Adrenal gland (tissue), 5 donors: ENCODE measurements at regions not wholly inside any gene's neighbourhood (a gene's known extent, or its start where the extent isn't known, plus 50 kb on each side); places are given as distances from the start of the nearest gene placed in this dataset.

ENCODE experiments used
- POLR2A ChIP-seq, 2 donors: fragments of 450-650 bp; IDR thresholded peaks; one replicate each; pipeline ENCODE4 v1.6.1; 2017; ENCODE audit warnings: antibody characterized with exemption in 2 of 2, mild to moderate bottlenecking in 2 of 2, moderate library complexity in 1 of 2
- TF ChIP-seq, protein P1 (sequence below), 6 experiments: fragments of 450-650 bp in 4 of 6; fragments of 200-600 bp in 2 of 6; sonication (generic) in 1 of 6; IDR thresholded peaks; 1 replicate in 5 of 6; 2 replicates in 1 of 6; pipeline versions ENCODE4 v1.5.1 to v1.8.0; 2016 to 2021; ENCODE audit warnings: antibody characterized with exemption in 6 of 6, mild to moderate bottlenecking in 2 of 6, moderate library complexity in 1 of 6
- donor health status: DM: no; HTN: no; CAD: no.

DNA sequence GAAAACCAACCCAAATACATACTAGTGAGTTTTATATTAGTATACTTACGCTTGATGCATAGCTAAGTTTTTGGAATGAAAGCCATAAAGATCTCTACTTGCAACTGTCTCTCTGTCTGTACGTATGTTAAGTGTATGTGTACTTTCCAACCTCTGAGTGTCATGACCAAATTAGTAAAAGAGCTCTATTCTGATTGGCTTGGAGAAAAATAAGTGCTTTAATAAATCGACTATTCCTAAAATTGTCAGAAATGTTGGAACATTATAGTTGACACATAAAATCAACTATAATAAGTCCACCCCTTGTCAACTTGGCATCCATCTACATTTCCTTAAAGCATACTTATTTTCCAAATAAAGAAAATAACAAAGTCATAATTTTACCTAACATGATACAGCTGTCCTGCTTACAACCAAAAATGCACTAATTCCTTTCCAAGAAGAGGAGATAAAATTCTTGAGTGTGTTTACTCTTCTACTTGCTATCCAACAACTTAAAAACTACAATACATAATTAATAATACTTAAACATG lies 507.4 kb upstream of the ATP2B1 start:
- TF ChIP-seq POLR2A (IDR thresholded peaks at IDR 0.05): no peak
- TF ChIP-seq, protein P1, sequence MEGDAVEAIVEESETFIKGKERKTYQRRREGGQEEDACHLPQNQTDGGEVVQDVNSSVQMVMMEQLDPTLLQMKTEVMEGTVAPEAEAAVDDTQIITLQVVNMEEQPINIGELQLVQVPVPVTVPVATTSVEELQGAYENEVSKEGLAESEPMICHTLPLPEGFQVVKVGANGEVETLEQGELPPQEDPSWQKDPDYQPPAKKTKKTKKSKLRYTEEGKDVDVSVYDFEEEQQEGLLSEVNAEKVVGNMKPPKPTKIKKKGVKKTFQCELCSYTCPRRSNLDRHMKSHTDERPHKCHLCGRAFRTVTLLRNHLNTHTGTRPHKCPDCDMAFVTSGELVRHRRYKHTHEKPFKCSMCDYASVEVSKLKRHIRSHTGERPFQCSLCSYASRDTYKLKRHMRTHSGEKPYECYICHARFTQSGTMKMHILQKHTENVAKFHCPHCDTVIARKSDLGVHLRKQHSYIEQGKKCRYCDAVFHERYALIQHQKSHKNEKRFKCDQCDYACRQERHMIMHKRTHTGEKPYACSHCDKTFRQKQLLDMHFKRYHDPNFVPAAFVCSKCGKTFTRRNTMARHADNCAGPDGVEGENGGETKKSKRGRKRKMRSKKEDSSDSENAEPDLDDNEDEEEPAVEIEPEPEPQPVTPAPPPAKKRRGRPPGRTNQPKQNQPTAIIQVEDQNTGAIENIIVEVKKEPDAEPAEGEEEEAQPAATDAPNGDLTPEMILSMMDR (IDR thresholded peaks at IDR 0.05): no peak
